T-cell (primary cell): ENCODE measurements at regions not wholly inside any gene's neighbourhood (a gene's known extent, or its start where the extent isn't known, plus 50 kb on each side); places are given as distances from the start of the nearest gene placed in this dataset.

Experiments
- ATAC-seq, 4 experiments: fragments of 200-7000 bp in 3 of 4; fragments of 150-1000 bp in 1 of 4; cut with Tn5 transposase; replicated peaks in 1 of 4; 1 replicate in 3 of 4; 2 replicates in 1 of 4; pipeline ENCODE4 v1.10.0; 2021; ENCODE audit warnings: moderate library complexity in 3 of 4, mild to moderate bottlenecking in 2 of 4, moderate number of reproducible peaks in 1 of 4
- CTCF ChIA-PET, 2 donors: fragments of 300-600 bp; sonication (Branson Sonifier 250); formaldehyde crosslinking; loops; one replicate each; lab custom pipeline; 2022; ENCODE audit warnings: antibody characterized with exemption in 2 of 2; lab: Charles Lee
- POLR2A ChIA-PET, 2 donors: fragments of 300-600 bp; sonication (Branson Sonifier 250); formaldehyde crosslinking; loops; one replicate each; lab custom pipeline; 2022; ENCODE audit warnings: antibody characterized with exemption in 2 of 2; lab: Charles Lee
- DNase-seq, 35 experiments: peaks; one replicate each; pipeline versions ENCODE4 v3.0.0 to v3.0.0-alpha.2; 2013 to 2023
- H3K27ac ChIP-seq: one replicate; pipeline ENCODE4 v1.5.1; 2013; ENCODE audit warnings: low read length
- H3K27me3 ChIP-seq, 2 experiments: replicated peaks in 1 of 2; 1 replicate in 1 of 2; 2 replicates in 1 of 2; pipeline versions ENCODE4 v1.6.1 to v1.7.0; 2013; ENCODE audit warnings: low read length in 1 of 2, mixed read lengths in 1 of 2; ENCODE audit not compliant: control insufficient read depth in 2 of 2, insufficient read depth in 2 of 2; ENCODE audit errors: extremely low read depth in 1 of 2
- H3K36me3 ChIP-seq, 2 donors: 1 replicate in 1 of 2; 2 replicates in 1 of 2; pipeline versions ENCODE4 v1.6.1 to v1.7.0; 2013; ENCODE audit warnings: low read length in 1 of 2; ENCODE audit not compliant: control insufficient read depth in 2 of 2, insufficient read depth in 1 of 2; ENCODE audit errors: extremely low read depth in 1 of 2
- H3K4me1 ChIP-seq, 2 experiments: 1 replicate in 1 of 2; 2 replicates in 1 of 2; pipeline versions ENCODE4 v1.6.1 to v1.7.0; 2013; ENCODE audit warnings: low read length in 2 of 2, mixed read lengths in 1 of 2; ENCODE audit not compliant: insufficient read depth in 2 of 2, control insufficient read depth in 1 of 2; ENCODE audit errors: extremely low read depth in 1 of 2
- H3K4me3 ChIP-seq, 2 donors: 1 replicate in 1 of 2; 2 replicates in 1 of 2; pipeline versions ENCODE4 v1.5.1 to v1.7.0; 2013; ENCODE audit warnings: mild to moderate bottlenecking in 2 of 2, low read length in 1 of 2, moderate library complexity in 1 of 2; ENCODE audit not compliant: control insufficient read depth in 1 of 2; ENCODE audit errors: extremely low read depth in 1 of 2
- H3K9me3 ChIP-seq: 2 replicates; pipeline ENCODE4 v1.7.0; 2013
- H3K27ac Mint-ChIP-seq, 2 donors: one replicate each; pipeline ENCODE4 v1.8.0; 2020 to 2021; ENCODE audit warnings: mild to moderate bottlenecking in 2 of 2, mixed read lengths in 2 of 2
- H3K27me3 Mint-ChIP-seq, 2 donors: one replicate each; pipeline ENCODE4 v1.8.0; 2021 to 2022; ENCODE audit warnings: mixed read lengths in 2 of 2
- H3K36me3 Mint-ChIP-seq: one replicate; pipeline ENCODE4 v1.8.0; 2021; ENCODE audit warnings: mixed read lengths
- H3K4me1 Mint-ChIP-seq, 3 donors: one replicate each; pipeline ENCODE4 v1.8.0; 2020 to 2022; ENCODE audit warnings: mixed read lengths in 3 of 3, mild to moderate bottlenecking in 1 of 3
- H3K4me3 Mint-ChIP-seq, 3 donors: one replicate each; pipeline ENCODE4 v1.8.0; 2020 to 2022; ENCODE audit warnings: mild to moderate bottlenecking in 3 of 3, mixed read lengths in 3 of 3, moderate library complexity in 3 of 3
- H3K9me3 Mint-ChIP-seq, 3 donors: one replicate each; pipeline ENCODE4 v1.8.0; 2020 to 2022; ENCODE audit warnings: mixed read lengths in 3 of 3
- WGBS: methylation state at CpG from one replicate; pipeline ENCODE4 v1.1.5; 2013; ENCODE audit warnings: missing lambda C conversion rate; ENCODE audit not compliant: insufficient coverage; 5-methylcytosine and 5-hydroxymethylcytosine counted together

GRCh38 chr3:16720367-16720940 lies 115.2 kb upstream of the DAZL start:
- ATAC-seq (no peak), DNase-seq (no peak)
- Mint-ChIP-seq H3K27me3 (peaks cover 3 to 6% of the 10 kb centered on the region in 2 donors), H3K36me3 (no peaks in the 10 kb centered on the region), H3K27ac (no peak overlapping the region), H3K4me1 (no peaks in the 10 kb centered on the region), H3K9me3 (peaks cover 0 to 6% (median 2%) of the 10 kb centered on the region in 3 donors), H3K4me3 (no peak overlapping the region)
- ChIA-PET CTCF (no interaction called here), POLR2A (no interaction called here)
- Histone ChIP-seq H3K4me3 (no peak overlapping the region), H3K27me3 (peaks cover 0 to 16% of the 10 kb centered on the region in 2 experiments), H3K36me3 (no peaks in the 10 kb centered on the region), H3K27ac (no peak overlapping the region), H3K4me1 (no peaks in the 10 kb centered on the region), H3K9me3 (no peaks in the 10 kb centered on the region)
- WGBS, result no CpG with 5 or more reads among the region's 3 CpGs

DNA sequence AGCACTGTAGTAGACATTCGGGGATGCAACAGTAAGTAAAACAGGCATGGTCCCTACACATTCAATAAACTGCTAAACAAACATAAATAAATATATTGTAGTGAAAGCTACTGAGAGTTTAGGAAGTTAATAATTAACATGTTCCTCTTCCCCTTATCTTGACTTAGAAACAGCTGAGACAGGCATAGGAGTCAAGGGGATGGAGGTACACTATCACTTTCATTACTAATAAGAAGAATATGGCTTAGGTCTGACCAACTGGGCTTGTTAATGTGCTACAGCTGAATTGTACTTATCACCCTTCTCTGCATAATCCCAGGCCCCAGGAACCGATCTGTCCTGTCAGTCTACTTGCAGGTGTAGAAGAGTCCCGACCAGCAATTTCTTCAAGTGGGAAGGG lies 116.3 kb upstream of the DAZL start:
- peaks cover 3 to 6% of the 10 kb centered on the region in 2 donors for H3K27me3 Mint-ChIP-seq
- no peaks in the 10 kb centered on the region for H3K36me3 Mint-ChIP-seq
- ATAC-seq (no peak), DNase-seq (no peak)
- no peak overlapping the region for H3K27ac Mint-ChIP-seq
- POLR2A ChIA-PET, result no interaction called here
- CTCF ChIA-PET, result interaction anchor here (0.6 kb wide), 2 partner anchors 107 to 431 kb away, joined by 3 read pairs; no protein-coding TSS in a partner anchor
- no peaks in the 10 kb centered on the region for H3K36me3 ChIP-seq
- no peak overlapping the region for H3K4me3 Mint-ChIP-seq
- no peaks in the 10 kb centered on the region for H3K4me1 ChIP-seq
- H3K27ac ChIP-seq, result no peak overlapping the region
- 100% methylated on average over 1 of the region's 3 CpGs for WGBS
- no peaks in the 10 kb centered on the region for H3K9me3 ChIP-seq
- H3K9me3 Mint-ChIP-seq, result peaks cover 0 to 15% (median 9%) of the 10 kb centered on the region in 3 donors
- no peaks in the 10 kb centered on the region for H3K4me1 Mint-ChIP-seq
- peaks cover 0 to 6% of the 10 kb centered on the region in 2 experiments for H3K27me3 ChIP-seq
- no peak overlapping the region for H3K4me3 ChIP-seq

- CTCF ChIA-PET, result no interaction called here
- Histone ChIP-seq H3K36me3 (no peaks in the 10 kb centered on the region), H3K27ac (no peak overlapping the region), H3K27me3 (no peaks in the 10 kb centered on the region), H3K9me3 (no peaks in the 10 kb centered on the region), H3K4me1 (no peaks in the 10 kb centered on the region), H3K4me3 (no peak overlapping the region)
- DNase-seq (peak in 6 of 35 experiments; percentile 4 to 25 (median 6)), ATAC-seq (peak in 1 of 4 experiments; percentile 52)
- POLR2A ChIA-PET, result no interaction called here
- peaks cover 0 to 17% (median 9%) of the 10 kb centered on the region in 3 donors for H3K9me3 Mint-ChIP-seq
- no peaks in the 10 kb centered on the region for H3K4me1 Mint-ChIP-seq
- H3K27me3 Mint-ChIP-seq, result peaks cover 2 to 3% of the 10 kb centered on the region in 2 donors
- no CpG with 5 or more reads among the region's 1 CpG for WGBS
- no peak overlapping the region for H3K27ac Mint-ChIP-seq
- H3K36me3 Mint-ChIP-seq, result no peaks in the 10 kb centered on the region
- H3K4me3 Mint-ChIP-seq, result no peak overlapping the region
Observed at GRCh38 chr3:16723978-16724377, 118.8 kb upstream of the DAZL start.

GRCh38 chr3:16724487-16724886 lies 119.3 kb upstream of the DAZL start:
- no peaks in the 10 kb centered on the region for H3K9me3 ChIP-seq
- H3K4me1 ChIP-seq, result no peaks in the 10 kb centered on the region
- ATAC-seq, result no peak
- peaks cover 0 to 3% of the 10 kb centered on the region in 2 donors for H3K27me3 Mint-ChIP-seq
- H3K4me1 Mint-ChIP-seq, result no peaks in the 10 kb centered on the region
- H3K36me3 Mint-ChIP-seq, result no peaks in the 10 kb centered on the region
- no CpG with 5 or more reads among the region's 3 CpGs for WGBS
- H3K27ac Mint-ChIP-seq, result no peak overlapping the region
- DNase-seq, result no peak
- H3K36me3 ChIP-seq, result no peaks in the 10 kb centered on the region
- H3K9me3 Mint-ChIP-seq, result peaks cover 0 to 17% (median 9%) of the 10 kb centered on the region in 3 donors
- no peaks in the 10 kb centered on the region for H3K27me3 ChIP-seq
- H3K27ac ChIP-seq, result no peak overlapping the region
- H3K4me3 ChIP-seq, result no peak overlapping the region
- no peak overlapping the region for H3K4me3 Mint-ChIP-seq
- ChIA-PET POLR2A (no interaction called here), CTCF (no interaction called here)

DNA sequence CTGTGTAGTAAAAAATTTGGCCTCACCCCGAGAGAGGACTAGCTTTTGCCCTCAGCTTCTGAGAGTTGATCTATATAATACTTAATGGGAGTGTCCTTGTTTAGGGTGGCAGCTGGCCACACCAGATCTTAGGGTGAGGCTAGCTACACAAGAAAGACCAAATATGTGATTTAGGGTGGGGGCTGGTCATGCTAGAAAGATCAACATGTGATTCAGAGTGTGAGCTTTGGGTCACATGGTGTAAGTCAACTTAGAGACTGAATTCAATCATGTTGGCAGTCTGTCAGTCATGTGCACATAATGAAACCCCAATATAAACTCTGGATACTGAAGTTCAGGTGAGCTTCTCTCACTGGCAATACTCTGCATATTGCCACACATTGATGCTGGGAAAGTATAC lies 120.7 kb upstream of the DAZL start:
- no peak overlapping the region for H3K27ac ChIP-seq
- no peaks in the 10 kb centered on the region for H3K27me3 ChIP-seq
- H3K27me3 Mint-ChIP-seq, result no peaks in the 10 kb centered on the region
- no CpG with 5 or more reads among the region's 1 CpG for WGBS
- POLR2A ChIA-PET, result no interaction called here
- DNase-seq (no peak), ATAC-seq (no peak)
- no peak overlapping the region for H3K4me3 Mint-ChIP-seq
- H3K9me3 Mint-ChIP-seq, result peaks cover 0 to 17% (median 9%) of the 10 kb centered on the region in 3 donors
- no peaks in the 10 kb centered on the region for H3K36me3 Mint-ChIP-seq
- H3K4me1 Mint-ChIP-seq, result no peaks in the 10 kb centered on the region
- no peak overlapping the region for H3K27ac Mint-ChIP-seq
- CTCF ChIA-PET, result no interaction called here
- H3K4me3 ChIP-seq, result no peak overlapping the region
- H3K36me3 ChIP-seq, result no peaks in the 10 kb centered on the region
- H3K9me3 ChIP-seq, result no peaks in the 10 kb centered on the region
- H3K4me1 ChIP-seq, result no peaks in the 10 kb centered on the region

DNA sequence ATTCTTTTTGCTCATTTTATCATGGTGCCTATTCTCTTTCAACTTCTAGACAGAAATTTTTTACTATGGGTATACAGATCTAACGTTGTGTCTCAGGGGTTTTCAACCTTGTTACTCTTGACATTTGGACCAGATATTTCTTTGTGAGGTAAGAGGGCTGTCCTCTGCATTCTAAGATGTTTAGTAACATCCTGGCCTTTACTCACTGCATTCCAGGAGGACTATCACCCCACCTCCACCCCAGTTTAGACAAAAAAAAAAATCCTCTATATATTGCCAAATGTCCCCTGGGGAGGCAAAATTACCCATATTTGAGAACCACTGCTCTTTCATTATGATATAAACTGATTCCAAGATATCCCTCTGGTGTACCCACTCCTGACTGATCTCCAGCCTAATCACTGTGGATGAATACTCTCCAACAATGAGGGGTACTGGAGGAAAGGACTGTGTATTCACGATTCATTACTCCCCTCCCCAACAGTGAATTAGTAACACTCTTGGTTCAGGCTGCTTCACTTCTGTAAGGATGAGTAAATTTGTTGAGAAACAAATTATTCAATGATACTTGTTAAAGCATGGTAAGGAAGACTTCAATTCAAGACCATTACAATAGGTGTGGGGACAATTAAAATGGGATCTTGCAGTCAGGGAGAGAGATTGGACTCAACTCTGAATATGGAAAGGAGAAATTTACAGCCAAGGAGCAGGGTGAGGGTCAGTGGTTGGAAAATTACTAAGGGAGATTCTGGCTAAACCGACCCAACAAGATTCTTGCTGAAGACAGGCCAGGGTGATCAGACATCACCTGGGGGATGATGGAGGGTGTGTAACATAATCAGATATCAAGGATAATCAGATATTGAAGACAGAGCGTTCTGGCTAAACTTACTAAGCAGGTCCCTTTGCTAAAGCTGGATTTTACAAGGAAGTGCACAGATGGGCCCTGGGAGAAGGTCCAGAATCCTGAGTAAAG lies 123.8 kb upstream of the DAZL start:
- H3K27ac Mint-ChIP-seq, result no peak overlapping the region
- H3K36me3 Mint-ChIP-seq, result peaks cover 7% of the 10 kb centered on the region
- ChIA-PET POLR2A (no interaction called here), CTCF (no interaction called here)
- no peak overlapping the region for H3K4me3 ChIP-seq
- no peaks in the 10 kb centered on the region for H3K4me1 Mint-ChIP-seq
- ATAC-seq (no peak), DNase-seq (no peak)
- H3K36me3 ChIP-seq, result no peaks in the 10 kb centered on the region
- peaks cover 0 to 2% of the 10 kb centered on the region in 2 experiments for H3K27me3 ChIP-seq
- no peak overlapping the region for H3K4me3 Mint-ChIP-seq
- WGBS, result 95% methylated on average over 2 of the region's 4 CpGs
- H3K27ac ChIP-seq, result no peak overlapping the region
- H3K9me3 ChIP-seq, result no peaks in the 10 kb centered on the region
- no peaks in the 10 kb centered on the region for H3K27me3 Mint-ChIP-seq
- peaks cover 21 to 37% (median 26%) of the 10 kb centered on the region in 3 donors for H3K9me3 Mint-ChIP-seq
- no peaks in the 10 kb centered on the region for H3K4me1 ChIP-seq
